H7 (cell line): ENCODE measurements at regions not wholly inside any gene's neighbourhood (a gene's known extent, or its start where the extent isn't known, plus 50 kb on each side); places are given as distances from the start of the nearest gene placed in this dataset.

Experiments
- DNase-seq: peaks from one replicate; pipeline ENCODE4 v3.0.0; 2012
- H3K27me3 ChIP-seq: 2 replicates; pipeline ENCODE4 v1.6.0; 2011; ENCODE audit warnings: mild to moderate bottlenecking, low read length; ENCODE audit not compliant: control insufficient read depth, insufficient read depth
- H3K36me3 ChIP-seq: replicated peaks from 2 replicates; pipeline ENCODE4 v1.5.1; 2011; ENCODE audit warnings: low read length; ENCODE audit not compliant: control insufficient read depth, insufficient read depth
- H3K4me3 ChIP-seq: 2 replicates; pipeline ENCODE4 v1.5.1; 2011; ENCODE audit warnings: low read depth, mild to moderate bottlenecking, control low read depth, low read length, moderate library complexity; ENCODE audit not compliant: insufficient read depth

DNA sequence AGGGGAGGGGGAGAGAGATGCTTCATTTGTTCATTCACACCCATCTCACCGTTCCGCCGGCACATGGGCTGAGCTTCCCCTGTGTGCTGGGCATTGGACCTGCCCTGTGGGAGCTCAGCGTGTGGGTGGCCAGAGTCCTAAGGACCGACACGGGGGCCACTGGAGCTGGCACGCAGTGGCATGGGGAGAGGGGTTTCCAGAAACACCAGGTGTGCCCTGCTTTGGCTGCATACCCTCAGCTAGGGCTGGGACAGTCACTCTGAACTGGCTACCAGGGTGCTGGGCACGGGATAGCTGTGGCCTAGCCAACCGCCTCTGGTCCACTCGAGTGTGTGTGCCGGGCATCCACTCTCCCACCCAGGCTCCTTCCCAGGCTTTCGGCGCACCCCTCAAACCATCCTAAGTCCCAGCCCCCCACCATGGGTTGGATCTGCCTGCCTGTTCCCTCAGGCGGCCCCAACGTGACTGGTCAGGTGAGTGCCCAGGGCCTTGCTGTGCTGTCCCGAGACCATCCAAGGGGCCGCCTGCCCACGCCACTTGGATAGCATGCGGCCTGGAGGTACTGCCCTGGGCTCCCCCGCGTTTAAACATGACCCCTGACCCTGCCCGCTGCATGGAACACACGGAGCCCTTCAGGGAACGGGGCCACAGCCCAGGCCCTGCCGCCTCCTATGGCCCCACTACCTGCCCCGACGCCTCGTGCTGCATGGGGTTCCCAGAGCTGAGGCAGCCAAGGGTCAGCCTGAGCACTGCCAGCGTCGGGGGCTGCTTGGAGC is 51.6 kb upstream of the LINC01488 start:
- H3K27me3 ChIP-seq, result no peaks in the 10 kb centered on the region
- H3K4me3 ChIP-seq, result no peak overlapping the region
- no peaks in the 10 kb centered on the region for H3K36me3 ChIP-seq
- no peak for DNase-seq

- Histone ChIP-seq H3K4me3 (no peak overlapping the region), H3K27me3 (no peaks in the 10 kb centered on the region), H3K36me3 (no peaks in the 10 kb centered on the region)
- no peak for DNase-seq
These were observed 50.9 kb upstream of the LINC01488 start for GRCh38 chr11:69430566-69430965.

GRCh38 chr11:69431136-69431535 is 50.3 kb upstream of the LINC01488 start:
- DNase-seq, result no peak
- Histone ChIP-seq H3K27me3 (no peaks in the 10 kb centered on the region), H3K36me3 (no peaks in the 10 kb centered on the region), H3K4me3 (no peak overlapping the region)
